CD14-positive monocyte (primary cell): ENCODE measurements at regions not wholly inside any gene's neighbourhood (a gene's known extent, or its start where the extent isn't known, plus 50 kb on each side); places are given as distances from the start of the nearest gene placed in this dataset.

Experiments
- DNase-seq, 3 donors: peaks; one replicate each; pipeline ENCODE4 v3.0.0-alpha.2; 2011 to 2022
- H2AFZ ChIP-seq: 2 replicates; pipeline ENCODE4 v1.6.0; 2012; ENCODE audit warnings: mild to moderate bottlenecking, low read depth, low read length, inconsistent platforms; ENCODE audit not compliant: insufficient read depth, poor library complexity, severe bottlenecking
- H3K27ac ChIP-seq, 2 donors: 1 replicate in 1 of 2; 2 replicates in 1 of 2; pipeline ENCODE4 v1.5.1; 2012 to 2013; ENCODE audit warnings: low read length in 2 of 2, control low read depth in 1 of 2, inconsistent platforms in 1 of 2, low read depth in 1 of 2, mild to moderate bottlenecking in 1 of 2
- H3K27me3 ChIP-seq, 2 donors: one replicate each; pipeline versions ENCODE4 v1.6.0 to v1.6.1; 2011 to 2013; ENCODE audit warnings: low read length in 2 of 2; ENCODE audit not compliant: control insufficient read depth in 2 of 2, insufficient read depth in 2 of 2
- H3K36me3 ChIP-seq, 2 donors: replicated peaks in 1 of 2; 1 replicate in 1 of 2; 2 replicates in 1 of 2; pipeline versions ENCODE4 v1.5.1 to v1.6.1; 2012 to 2013; ENCODE audit warnings: low read length in 2 of 2, control low read depth in 1 of 2, inconsistent platforms in 1 of 2, mild to moderate bottlenecking in 1 of 2; ENCODE audit not compliant: insufficient read depth in 2 of 2, control insufficient read depth in 1 of 2
- H3K4me1 ChIP-seq, 2 donors: 1 replicate in 1 of 2; 2 replicates in 1 of 2; pipeline versions ENCODE4 v1.5.1 to v1.6.1; 2012 to 2013; ENCODE audit warnings: low read length in 2 of 2, control low read depth in 1 of 2, inconsistent platforms in 1 of 2, mild to moderate bottlenecking in 1 of 2, moderate library complexity in 1 of 2; ENCODE audit not compliant: insufficient read depth in 2 of 2, control insufficient read depth in 1 of 2
- H3K4me2 ChIP-seq: replicated peaks from 2 replicates; pipeline ENCODE3; 2012; ENCODE audit warnings: low read length, moderate library complexity, mild to moderate bottlenecking; ENCODE audit not compliant: poor library complexity, severe bottlenecking; ENCODE audit errors: extremely low read depth
- H3K4me3 ChIP-seq, 3 experiments: fragments of 200-600 bp in 1 of 3; sonication (generic) in 1 of 3; replicated peaks in 1 of 3; 1 replicate in 2 of 3; 2 replicates in 1 of 3; pipeline ENCODE4 v1.5.1; 2011 to 2013; ENCODE audit warnings: low read length in 3 of 3, mild to moderate bottlenecking in 3 of 3, control low read depth in 2 of 3, low read depth in 2 of 3, inconsistent platforms in 1 of 3, moderate library complexity in 1 of 3
- H3K79me2 ChIP-seq: 2 replicates; pipeline ENCODE4 v1.6.0; 2012; ENCODE audit warnings: mild to moderate bottlenecking, control low read depth, inconsistent platforms, low read length, moderate library complexity; ENCODE audit not compliant: insufficient read depth
- H3K9ac ChIP-seq: 2 replicates; pipeline ENCODE4 v1.6.0; 2017; ENCODE audit warnings: low read length, mild to moderate bottlenecking; ENCODE audit not compliant: insufficient read depth, poor library complexity, severe bottlenecking
- H3K9me3 ChIP-seq, 2 donors: replicated peaks in 1 of 2; 1 replicate in 1 of 2; 2 replicates in 1 of 2; pipeline versions ENCODE4 v1.5.1 to v1.6.1; 2012 to 2013; ENCODE audit warnings: low read length in 2 of 2, control low read depth in 1 of 2; ENCODE audit not compliant: control insufficient read depth in 1 of 2, insufficient read depth in 1 of 2
- H4K20me1 ChIP-seq: 2 replicates; pipeline ENCODE4 v1.6.0; 2012; ENCODE audit warnings: mild to moderate bottlenecking, low read length, control low read depth, moderate library complexity; ENCODE audit not compliant: insufficient read depth
- H3K27ac Mint-ChIP-seq, 7 donors: one replicate each; pipeline ENCODE4 v1.8.0; 2020; ENCODE audit warnings: mild to moderate bottlenecking in 7 of 7, mixed read lengths in 7 of 7, moderate library complexity in 6 of 7, inconsistent platforms in 2 of 7
- H3K27me3 Mint-ChIP-seq, 3 donors: one replicate each; pipeline ENCODE4 v1.8.0; 2021 to 2022; ENCODE audit warnings: low read depth in 3 of 3, mild to moderate bottlenecking in 3 of 3, mixed read lengths in 3 of 3, moderate library complexity in 3 of 3, inconsistent platforms in 1 of 3
- H3K36me3 Mint-ChIP-seq, 2 donors: one replicate each; pipeline ENCODE4 v1.8.0; 2020; ENCODE audit warnings: mixed read lengths in 2 of 2, inconsistent platforms in 1 of 2, mild to moderate bottlenecking in 1 of 2
- H3K4me1 Mint-ChIP-seq: one replicate; pipeline ENCODE4 v1.8.0; 2020; ENCODE audit warnings: mild to moderate bottlenecking, mixed read lengths
- H3K4me3 Mint-ChIP-seq, 2 donors: one replicate each; pipeline ENCODE4 v1.8.0; 2020; ENCODE audit warnings: mild to moderate bottlenecking in 2 of 2, mixed read lengths in 2 of 2, moderate library complexity in 1 of 2
- H3K9me3 Mint-ChIP-seq, 7 donors: one replicate each; pipeline ENCODE4 v1.8.0; 2020 to 2022; ENCODE audit warnings: mixed read lengths in 7 of 7, mild to moderate bottlenecking in 6 of 7, moderate library complexity in 6 of 7, inconsistent platforms in 2 of 7
- WGBS: methylation state at CpG from one replicate; pipeline ENCODE4 v1.1.5; 2013; ENCODE audit warnings: missing lambda C conversion rate; ENCODE audit not compliant: insufficient coverage; 5-methylcytosine and 5-hydroxymethylcytosine counted together
- intact Hi-C, 2 donors: fragments of 100-400 bp; cut with micrococcal nuclease; formaldehyde crosslinking; loops; one replicate each; pipeline versions ENCODE4 v1.15.0 to v1.15.1; 2023
- TF ChIP-seq, protein P1 (sequence below): fragments of 200-600 bp; IDR thresholded peaks from one replicate; pipeline ENCODE4 v1.8.0; 2022; ENCODE audit warnings: antibody characterized with exemption, mild to moderate bottlenecking

DNA sequence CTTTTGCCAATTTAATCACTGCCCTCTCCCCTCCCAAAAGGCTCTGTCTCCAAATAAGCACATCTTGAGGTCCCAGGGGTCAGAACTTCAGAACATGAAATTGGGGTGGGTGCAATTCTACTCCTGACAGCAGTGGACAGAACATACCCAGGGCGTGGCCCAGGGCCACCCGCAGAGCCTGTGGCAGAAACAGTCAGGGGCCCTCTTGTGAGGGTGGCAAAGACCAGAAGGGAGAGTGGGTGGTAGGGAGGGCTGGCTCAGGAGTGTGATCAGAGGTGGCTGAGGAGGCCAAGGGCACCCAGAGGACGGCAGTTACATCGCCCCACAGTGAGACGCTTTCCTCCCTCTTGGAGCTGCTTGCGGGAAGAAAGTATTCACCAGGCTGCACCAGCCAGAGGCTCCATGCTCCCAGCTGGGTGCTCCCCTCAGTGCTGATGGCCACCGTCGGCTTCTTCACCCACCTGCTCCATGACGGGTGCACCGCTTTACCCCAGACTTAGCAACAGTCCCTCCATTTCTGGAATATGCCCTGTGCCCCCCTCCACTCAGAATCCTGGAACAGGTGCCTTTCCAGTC is 1388.0 kb downstream of the BRD1 start:
- Histone ChIP-seq H3K4me1 (no peaks in the 10 kb centered on the region), H3K27me3 (no peaks in the 10 kb centered on the region), H3K36me3 (no peaks in the 10 kb centered on the region), H3K9ac (no peak overlapping the region), H4K20me1 (no peaks in the 10 kb centered on the region), H3K4me2 (no peak overlapping the region), H3K9me3 (no peaks in the 10 kb centered on the region), H3K4me3 (no peak overlapping the region), H3K79me2 (no peaks in the 10 kb centered on the region), H2AFZ (no peak overlapping the region), H3K27ac (no peak overlapping the region)
- H3K9me3 Mint-ChIP-seq = peaks cover 0 to 1% (median 0%) of the 10 kb centered on the region in 7 donors
- intact Hi-C loops = no loop called here
- DNase-seq = no peak
- 92% methylated on average over 7 of the region's 10 CpGs for WGBS
- H3K4me3 Mint-ChIP-seq = no peak overlapping the region
- H3K27me3 Mint-ChIP-seq = no peaks in the 10 kb centered on the region
- no peaks in the 10 kb centered on the region for H3K36me3 Mint-ChIP-seq
- no peak overlapping the region for H3K27ac Mint-ChIP-seq
- TF ChIP-seq, protein P1, sequence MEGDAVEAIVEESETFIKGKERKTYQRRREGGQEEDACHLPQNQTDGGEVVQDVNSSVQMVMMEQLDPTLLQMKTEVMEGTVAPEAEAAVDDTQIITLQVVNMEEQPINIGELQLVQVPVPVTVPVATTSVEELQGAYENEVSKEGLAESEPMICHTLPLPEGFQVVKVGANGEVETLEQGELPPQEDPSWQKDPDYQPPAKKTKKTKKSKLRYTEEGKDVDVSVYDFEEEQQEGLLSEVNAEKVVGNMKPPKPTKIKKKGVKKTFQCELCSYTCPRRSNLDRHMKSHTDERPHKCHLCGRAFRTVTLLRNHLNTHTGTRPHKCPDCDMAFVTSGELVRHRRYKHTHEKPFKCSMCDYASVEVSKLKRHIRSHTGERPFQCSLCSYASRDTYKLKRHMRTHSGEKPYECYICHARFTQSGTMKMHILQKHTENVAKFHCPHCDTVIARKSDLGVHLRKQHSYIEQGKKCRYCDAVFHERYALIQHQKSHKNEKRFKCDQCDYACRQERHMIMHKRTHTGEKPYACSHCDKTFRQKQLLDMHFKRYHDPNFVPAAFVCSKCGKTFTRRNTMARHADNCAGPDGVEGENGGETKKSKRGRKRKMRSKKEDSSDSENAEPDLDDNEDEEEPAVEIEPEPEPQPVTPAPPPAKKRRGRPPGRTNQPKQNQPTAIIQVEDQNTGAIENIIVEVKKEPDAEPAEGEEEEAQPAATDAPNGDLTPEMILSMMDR = no peak
- H3K4me1 Mint-ChIP-seq = no peaks in the 10 kb centered on the region

DNA sequence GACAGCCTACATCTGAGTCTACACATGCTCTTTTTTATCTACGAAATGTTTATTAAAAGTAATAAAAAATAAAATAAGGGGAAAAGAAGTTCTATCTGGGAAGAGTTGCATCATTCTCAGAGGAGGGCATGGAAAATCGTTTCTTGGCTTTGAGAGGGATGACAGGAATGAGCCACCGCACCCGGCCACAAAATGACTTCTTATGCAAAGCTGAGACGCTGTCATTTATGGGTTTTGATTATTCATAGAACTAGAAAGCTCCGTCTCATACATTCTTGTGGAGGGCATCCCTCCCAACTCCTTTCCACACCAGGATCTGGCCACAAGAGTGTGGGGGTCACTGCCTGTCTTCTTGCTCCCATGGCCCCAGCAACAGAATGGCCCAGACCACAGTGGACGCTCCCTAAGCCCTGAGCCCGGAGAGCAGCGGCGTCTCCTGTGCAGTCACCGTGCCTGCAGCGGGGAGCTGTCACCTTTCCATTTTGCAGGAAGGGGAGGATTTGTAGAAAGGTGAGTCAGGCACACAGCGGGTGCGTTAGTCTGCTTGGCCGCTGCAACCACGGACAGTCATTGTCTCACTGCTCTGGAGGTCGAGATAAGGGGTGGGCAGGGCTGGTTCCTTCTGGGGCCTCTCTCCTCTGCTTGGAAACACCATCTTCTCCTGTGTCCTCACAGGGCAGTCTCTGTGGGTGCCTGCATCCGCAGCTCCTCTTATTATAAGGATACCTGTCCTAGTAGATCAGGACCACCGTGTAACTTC is 1388.7 kb downstream of the BRD1 start:
- H3K36me3 ChIP-seq = no peaks in the 10 kb centered on the region
- no peaks in the 10 kb centered on the region for H3K4me1 ChIP-seq
- H4K20me1 ChIP-seq = no peaks in the 10 kb centered on the region
- Mint-ChIP-seq H3K4me1 (no peaks in the 10 kb centered on the region), H3K27me3 (no peaks in the 10 kb centered on the region), H3K27ac (no peak overlapping the region), H3K9me3 (peaks cover 0 to 1% (median 0%) of the 10 kb centered on the region in 7 donors), H3K36me3 (no peaks in the 10 kb centered on the region), H3K4me3 (no peak overlapping the region)
- H3K79me2 ChIP-seq = no peaks in the 10 kb centered on the region
- no peaks in the 10 kb centered on the region for H3K9me3 ChIP-seq
- TF ChIP-seq, protein P1 = no peak
- no peak overlapping the region for H2AFZ ChIP-seq
- intact Hi-C loops = no loop called here
- no peak overlapping the region for H3K27ac ChIP-seq
- H3K27me3 ChIP-seq = no peaks in the 10 kb centered on the region
- WGBS = 79% methylated on average over 15 of the region's 19 CpGs
- H3K9ac ChIP-seq = no peak overlapping the region
- DNase-seq = no peak
- no peak overlapping the region for H3K4me2 ChIP-seq
- no peak overlapping the region for H3K4me3 ChIP-seq
